ENCODE measurements at regions not wholly inside any gene's neighbourhood (a gene's known extent, or its start where the extent isn't known, plus 50 kb on each side); places are given as distances from the start of the nearest gene placed in this dataset.

DNA sequence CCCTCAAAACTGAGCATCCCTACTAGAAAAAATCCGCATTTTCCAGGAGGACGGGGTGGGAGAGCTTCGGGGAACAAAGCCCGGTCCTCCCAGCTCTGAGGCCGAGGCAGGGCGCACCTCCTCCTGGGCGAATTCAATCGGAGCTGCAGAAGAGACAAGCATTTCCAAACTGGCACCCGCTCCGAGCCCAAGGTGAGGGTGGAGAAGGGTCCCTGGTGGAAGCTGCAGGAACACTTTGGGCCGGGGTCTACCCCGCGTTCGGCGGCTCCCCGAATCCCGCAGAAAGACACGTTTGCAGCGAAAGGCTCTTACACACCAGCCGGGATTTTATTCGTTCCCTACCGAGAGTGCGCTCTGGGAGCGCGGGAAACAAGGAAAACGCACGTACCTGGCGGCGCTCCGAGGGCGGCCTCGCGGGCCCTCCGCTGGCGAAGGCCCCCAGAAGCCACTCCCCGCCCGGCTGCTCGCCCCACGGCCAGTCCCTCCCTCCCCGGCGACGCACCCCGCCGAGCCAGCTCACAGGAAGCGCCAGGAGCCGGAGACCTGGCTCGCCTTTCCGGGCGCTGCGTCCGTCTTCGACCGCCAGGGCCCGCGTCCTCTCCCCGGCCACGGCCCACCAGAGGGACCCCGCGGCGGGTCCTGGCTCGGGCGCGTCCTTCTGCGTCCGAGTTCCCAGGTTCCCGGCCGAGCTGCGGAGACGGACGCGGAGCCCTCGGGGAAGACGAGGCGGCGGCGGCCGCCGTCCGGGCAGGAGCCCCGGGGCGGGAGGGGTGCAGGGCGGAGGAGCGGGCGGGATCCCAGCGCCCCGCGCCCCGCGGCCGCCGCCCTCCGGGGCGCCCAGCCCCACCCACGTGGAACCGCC lies 49.8 kb upstream of the BAHCC1 start:
- peak; percentile 88 for DNase-seq
